HG03097 (cell line): ENCODE measurements at regions not wholly inside any gene's neighbourhood (a gene's known extent, or its start where the extent isn't known, plus 50 kb on each side); places are given as distances from the start of the nearest gene placed in this dataset.

Experiments used
- ATAC-seq: cut with Tn5 transposase; IDR thresholded peaks from one replicate; pipeline ENCODE4 v1.9.1; 2021; ENCODE audit not compliant: unreplicated experiment, low FRiP score

DNA sequence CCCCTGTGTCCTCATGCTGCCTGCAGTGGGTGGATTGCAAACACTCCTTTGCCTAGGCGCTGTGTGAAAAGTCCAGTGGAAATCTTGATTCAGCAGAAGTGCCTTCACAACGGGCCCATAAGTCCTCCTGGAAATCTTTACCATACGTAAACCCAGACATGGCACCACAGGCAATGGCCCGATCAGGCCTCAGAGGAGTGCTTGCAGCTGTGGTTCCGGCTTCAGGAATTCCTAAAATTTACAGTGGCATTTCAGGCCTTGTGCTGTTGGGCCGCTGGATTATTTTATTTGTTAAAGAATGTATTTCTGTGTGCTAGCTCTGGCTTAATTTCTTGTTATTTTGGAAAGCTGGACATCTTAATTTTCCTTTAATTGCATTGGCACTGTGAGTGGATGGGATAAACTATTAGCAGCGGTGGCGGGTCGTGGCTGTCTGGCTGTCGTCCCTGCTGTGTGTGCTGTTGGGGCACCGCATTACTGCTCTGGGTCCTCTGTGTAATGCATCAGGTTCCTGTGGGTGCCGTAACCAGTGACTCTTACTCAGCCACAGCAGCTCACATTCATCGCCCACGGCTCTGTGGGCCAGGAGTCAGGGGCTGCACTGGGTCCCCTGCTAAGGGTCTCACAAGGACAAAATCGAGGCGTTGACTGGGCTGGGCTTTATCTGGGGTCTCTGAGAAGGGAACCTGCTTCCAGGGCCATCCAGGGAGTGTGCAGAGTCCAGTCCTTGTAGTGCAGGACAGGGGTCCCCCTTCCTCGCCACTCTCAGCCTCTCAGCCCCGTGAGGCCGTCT is 73.1 kb downstream of the RTP5 start:
- ATAC-seq, result no peak

DNA sequence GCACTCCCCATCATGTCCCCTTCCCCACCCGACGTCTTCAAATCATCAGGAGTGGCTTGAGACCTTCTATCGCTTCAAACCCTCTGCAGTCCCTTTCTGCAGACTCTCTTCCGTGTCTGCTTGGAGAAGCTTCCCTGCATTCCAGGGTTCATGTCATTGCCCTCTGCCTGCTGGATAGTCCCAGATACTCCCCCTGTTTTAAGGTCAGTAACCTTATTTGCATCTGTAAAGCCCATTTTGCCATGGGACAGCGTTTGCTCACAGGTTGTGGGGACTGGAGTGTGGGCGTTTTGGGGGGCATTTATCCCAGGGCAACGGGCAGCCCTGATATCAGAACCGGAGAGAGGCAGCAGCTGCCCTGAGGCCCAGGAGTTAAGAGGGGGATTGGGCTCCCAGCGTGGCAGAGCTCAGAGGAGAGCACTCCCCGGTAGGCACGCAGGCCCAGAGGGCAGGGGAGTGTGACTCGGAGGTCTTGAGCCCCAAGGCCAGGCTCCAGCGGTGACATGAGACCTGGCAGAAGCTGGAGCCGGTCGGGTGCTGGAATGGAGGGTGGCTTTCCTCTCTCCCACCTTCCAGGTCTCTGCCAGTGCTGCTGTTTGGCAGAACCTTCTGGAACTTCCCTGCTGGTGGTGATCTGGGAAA is 73.8 kb downstream of the RTP5 start:
- ATAC-seq, result no peak

DNA sequence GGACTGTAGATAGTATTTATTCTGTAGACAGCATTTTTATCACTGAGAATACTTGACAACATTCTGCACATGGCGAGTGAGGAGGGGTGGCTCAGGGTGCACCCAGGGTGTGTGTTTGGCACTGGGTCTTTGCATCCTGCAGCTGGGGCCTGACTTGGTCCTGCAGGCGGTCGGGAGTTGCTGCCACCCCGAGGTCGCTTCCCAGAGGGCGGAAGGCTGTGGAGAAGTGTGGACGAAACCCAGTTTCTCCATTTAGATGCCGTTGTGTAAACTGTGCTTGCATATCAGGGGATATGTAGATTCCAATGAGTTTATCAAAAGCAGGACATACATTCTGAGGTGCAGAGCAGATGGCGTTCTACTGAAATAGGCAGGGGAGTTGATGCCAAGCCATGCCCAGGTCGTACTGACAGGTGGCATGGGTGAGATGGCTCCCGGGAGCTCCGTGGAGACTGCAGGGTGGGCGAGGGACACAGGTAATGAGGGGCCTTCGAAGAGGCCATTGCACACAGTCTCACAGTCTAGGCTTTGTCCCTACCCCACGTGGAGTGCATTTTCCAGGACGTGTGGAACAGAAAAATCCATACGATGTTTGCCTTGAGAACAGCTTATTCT is 74.5 kb downstream of the RTP5 start:
- no peak for ATAC-seq

DNA sequence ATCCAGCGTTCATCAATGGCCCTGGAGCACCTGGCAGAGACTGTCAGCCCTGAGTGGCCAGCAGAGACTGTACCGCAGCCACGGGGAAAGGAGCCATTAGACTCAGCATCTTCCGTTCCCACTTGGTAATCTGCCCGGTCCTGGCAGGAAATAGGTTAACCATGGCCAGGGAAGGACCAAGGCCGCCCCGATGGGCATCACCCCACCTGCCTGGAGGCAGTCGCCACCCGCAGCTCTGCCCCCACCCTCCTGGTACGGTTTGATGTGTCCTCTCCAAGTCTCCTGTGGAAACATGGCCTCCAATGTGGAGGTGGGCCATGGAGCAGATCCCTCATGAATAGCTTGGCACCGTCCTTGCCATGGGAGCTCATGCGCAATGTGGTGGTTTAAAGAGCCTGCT is 75.3 kb downstream of the RTP5 start:
- no peak for ATAC-seq

DNA sequence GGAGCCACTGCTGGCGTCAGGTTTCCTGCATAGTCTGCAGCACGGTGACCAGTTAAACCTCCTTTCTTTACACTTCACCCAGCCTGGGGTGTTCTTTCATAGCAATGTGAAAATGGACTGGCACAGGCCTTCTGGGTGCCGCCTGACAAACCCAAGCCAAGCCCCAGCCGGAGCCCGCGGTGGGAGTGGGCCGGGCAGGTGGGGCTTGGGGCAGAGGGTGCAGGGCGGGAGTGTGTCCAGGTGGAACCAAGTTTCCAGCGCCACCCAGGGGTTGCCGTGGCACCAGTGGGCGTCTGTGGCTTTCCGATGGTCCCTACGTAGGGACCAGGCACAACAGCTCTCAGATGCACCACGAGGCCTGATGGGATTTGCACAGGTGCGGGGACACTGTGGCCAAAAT is 75.8 kb downstream of the RTP5 start:
- ATAC-seq, result no peak

DNA sequence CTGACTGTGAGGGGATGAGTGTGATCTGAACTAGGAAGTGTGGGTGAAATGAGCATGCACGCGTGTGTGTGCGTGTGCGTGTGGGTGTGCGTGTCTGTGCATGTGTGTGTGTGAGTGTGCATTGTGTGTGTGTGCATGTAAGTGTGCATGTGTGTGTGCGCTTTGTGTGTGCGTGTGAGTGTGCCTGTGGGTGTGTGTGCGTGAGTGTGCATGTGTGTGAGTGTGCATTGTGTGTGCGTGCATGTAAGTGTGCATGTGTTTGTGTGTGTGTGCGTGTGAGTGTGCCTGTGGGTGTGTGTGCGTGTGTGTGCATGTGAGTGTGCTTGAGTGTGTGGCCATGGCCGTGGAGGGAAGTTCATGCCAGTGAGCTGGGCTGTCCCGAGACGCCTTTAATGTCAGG is 76.3 kb downstream of the RTP5 start:
- no peak for ATAC-seq

DNA sequence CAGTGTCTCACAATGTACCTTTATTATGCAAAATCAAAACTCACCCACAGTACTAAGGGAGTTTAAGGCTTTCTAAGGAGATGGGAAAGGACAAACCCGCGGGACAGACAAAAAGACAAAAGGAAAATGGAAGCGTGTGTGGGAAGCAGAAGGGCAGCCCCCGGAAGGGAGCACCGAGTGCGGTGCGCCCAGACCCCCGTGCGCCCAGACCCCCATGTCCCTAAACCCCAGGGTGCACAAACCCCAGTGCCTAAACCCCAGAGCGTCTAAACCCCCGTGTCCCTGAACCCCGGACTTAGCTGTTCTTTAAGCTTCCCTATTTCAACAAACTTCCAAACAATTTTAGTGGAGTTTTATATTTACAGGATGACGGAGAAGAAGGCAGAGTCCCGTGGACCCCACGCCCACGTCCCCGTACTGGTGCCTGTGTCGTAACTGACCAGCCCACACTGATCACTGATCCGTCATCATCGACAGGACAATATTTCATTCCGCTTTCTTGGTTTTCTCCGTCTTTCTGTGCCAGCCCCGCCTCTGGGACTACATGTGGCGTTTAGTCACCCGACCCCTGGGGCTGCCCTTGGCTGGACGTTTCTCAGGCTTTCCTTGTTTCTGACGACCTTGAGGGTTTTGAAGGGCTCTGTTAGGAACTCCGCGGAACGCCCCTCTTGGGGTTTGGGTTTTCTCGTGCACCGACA is 76.9 kb downstream of the RTP5 start:
- no peak for ATAC-seq

DNA sequence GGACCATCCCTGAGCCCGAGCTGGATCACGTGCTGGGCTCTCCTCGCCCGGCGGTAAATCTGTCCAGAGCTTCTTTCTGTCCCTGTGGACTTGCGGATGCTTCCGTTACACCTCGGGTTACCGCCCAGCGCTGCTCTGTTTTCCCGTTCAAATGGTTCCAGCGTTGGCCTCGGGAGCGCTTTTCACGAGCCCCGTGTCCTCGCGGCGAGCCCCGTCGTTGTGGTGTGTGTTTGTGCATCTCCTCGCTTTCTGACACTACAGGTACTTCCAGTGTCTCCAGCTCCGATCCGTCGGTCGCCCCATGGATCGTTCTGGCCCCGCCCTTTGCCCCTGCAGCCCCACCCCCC is 77.4 kb downstream of the RTP5 start:
- ATAC-seq, result no peak

DNA sequence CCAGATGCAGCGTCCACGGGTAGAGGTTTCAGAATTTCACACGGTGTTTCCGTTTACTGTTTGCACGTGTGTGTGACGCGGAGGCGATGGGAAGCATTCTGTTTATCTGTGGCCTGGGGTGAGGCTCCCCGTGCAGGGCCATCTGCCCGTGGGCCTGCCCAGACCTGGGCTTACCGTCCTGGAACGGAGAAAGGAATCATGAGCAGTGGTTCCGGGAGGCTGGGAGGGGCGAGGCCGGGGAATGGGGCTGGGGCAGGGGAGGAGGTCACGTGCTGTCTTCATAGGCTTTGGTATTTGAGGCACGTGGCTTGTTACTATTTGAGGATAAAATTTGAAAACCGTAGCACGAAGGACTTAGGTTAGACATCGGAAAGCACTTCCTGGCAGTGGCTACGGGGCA is 77.9 kb downstream of the RTP5 start:
- no peak for ATAC-seq

DNA sequence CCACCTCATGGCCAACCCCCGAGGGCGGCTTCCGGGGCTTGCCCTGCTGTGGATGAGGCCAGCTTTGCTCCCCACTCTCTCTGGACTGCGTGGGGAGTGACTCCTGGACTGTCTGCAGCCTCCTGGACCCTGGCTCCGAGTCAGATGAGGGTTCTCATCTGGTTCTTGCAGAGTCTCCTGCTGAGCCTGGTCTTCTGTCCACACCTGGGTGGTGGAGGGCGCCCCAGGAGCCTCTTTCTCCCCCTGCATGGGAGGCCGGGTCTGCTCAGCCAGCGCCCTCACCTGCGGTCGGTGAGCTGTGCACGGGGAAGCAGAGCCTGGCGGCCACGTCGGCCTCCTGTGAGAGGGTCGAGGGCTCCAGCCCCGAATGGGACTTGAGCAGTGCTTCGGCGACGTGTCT is 78.3 kb downstream of the RTP5 start:
- ATAC-seq, result no peak

DNA sequence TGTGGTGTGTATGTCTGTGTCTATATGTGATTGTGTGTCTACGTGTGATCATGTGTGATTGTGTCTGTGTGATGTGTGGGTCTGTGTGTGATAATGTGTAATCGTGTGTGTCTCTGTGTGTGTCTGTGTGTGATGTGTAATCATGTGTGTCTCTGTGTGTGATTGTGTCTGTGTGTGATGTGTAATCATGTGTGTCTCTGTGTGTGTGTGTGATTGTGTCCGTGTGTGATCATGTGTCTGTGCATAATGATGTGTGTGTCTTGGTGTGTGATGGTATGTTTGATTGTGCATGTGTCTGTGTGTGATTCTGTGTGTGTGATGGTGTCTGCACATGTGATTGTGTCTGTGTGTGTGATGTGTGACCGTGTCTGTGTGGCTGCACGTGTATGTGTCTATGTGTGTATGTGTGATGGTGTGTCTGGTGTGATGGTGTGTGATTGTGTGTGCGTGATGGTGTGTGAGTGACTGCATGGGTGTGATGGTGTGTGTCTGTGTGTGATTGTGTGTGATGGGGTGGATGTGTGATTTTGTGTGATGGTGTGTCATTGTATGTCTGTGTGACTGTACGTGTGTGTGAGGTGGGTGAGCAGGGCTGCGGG is 78.9 kb downstream of the RTP5 start:
- no peak for ATAC-seq

DNA sequence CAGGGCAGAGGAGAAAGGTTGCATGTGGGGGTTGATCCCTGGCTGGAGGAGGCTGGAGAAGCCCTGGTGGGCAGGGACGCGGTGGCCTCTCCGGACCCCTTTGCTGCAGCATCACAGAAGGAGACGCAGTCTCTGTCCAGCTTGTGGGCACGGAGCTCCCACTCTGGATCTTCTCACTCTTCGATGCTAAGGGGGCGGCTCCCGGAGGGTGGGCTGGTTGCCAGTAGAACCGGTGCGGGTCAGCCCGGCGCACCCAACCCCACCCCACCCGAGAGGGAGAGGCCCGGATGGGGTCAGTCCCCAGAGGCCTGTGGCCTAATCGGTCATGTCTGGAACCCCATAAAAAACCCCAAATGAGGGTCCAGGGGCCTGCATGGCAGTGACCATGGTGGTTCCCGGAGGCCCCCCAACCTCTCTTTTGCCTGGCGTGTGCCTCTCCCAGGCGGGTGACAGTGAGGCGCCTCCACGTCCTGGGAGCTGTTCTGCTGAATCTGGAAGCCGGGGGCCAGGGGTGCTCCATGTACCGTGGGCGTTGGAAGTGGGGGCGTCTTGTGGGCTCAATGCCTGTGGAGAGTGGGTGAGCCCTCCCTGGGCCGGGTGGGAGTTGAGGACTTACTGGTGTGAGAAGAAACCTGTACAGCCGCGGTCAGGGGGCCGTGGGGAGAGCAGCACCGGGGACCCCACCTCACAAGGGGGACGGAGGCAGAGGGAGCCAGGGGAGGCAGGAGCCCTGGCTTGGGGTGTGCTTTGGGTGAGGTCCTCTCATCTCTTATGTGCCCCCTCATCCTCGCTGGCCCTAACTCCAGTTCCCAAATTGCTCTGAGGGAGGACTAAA is 79.6 kb downstream of the RTP5 start:
- ATAC-seq, result no peak

DNA sequence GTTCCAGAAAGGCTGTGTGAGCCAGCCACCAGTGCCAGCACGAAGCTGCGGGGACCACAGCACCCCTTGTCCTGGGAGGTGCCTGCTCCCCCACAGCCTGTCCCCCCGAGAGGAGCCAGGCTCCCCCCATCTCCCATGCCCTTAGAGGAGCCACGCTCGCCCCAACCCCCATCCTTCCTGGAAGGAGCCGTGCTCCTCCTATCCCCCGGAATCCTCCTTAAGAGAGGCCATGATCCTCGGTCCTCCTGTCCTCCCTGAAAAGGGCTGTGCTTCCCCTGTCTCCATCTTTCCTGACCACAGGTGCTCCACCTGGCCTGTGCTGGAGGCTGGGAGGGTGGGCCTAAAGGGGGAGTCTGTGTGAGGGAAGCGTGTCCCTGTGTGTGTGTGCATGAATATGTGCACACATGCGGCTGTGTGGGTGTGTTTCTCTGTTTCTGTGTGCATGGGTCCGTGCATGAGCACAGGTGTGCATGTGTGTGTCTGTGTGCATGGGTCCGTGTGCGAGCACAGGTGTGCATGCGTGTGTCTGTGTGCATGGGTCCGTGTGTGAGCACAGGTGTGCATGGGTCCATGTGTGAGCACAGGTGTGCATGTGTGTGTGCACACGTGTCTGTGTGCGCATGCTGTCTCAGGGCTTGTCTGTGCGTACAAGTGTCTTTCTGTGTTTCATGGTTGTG is 80.3 kb downstream of the RTP5 start:
- ATAC-seq, result no peak

DNA sequence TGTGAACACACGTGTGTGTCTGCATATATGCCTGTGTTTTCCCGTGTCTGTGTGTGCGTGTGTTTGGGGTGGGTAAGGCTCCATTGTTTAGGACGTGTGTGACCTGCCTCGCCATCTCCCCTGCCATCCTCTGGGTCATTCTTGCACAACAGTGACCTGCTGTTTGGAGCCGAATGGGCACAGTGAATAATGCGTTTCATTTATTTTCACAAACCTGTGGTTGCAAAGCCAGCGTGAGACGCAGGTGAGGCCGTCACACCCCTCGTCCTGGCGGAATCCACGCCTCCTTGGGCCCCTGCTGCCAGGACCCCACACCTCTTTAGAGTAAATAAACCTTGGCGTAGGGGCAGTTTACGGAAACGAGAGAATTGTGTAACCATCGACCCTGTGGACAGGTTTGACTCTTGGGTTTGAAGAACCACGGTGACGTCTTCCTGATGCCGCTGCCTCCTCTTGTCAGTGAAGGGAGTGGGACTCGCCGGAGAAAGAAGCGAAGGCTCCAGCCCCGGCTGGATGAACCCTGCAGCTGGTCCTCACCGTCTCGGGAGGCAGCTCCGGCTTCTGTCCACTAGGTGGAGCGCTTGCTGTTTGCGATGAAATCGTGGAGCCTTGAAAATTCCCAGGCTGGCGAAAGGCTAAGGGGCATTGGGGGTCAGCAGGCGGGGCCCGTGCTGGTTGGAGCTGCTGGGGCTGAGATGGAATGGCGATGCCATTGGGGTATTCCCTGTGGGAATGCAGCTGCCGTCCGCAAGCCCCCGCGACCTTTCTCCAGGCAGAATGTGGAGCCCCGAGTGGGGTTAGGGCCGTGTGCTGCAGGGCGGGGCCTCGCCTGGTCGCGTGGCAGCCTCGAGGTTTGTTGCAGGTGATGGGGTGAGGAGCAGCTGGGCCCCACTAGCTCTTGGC is 81.1 kb downstream of the RTP5 start:
- ATAC-seq, result no peak

DNA sequence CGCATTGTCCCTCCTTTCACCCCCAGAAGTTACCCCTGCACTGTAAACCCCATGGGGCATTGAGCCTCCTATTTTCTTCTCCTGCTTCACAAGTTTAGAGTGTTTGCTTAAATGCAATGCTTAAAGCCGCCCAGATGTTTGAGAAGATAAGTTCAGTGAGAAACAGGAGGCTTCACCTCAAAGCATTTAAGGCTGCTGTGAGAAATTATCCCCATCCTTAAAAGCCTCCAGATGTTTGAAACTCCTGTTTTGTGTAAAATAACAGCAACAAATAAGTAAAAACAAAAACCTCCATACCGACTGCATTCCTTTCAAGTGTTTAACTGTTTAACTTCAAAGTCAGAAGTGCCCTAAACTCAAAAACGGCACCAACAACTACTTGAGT is 81.8 kb downstream of the RTP5 start:
- ATAC-seq, result no peak

DNA sequence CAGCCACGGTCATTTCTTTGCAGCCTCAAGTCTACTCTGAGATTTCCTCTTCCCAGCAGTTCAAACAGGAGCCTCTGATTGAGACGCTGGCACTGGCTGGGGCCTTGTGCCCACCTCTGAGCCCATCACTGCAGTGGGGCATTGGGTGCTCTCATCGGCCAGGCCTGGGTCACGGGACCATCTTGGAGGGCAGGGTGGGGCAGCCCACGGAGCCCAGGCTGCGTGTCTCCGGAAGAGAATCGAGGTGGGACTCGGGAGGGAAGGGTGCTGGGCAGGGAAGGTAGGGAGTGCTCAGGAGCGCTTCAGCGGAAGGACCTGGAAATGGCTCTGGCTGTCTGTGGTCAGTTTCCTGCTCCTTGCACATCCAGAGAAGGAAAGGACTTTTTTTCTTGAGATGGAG is 82.4 kb downstream of the RTP5 start:
- no peak for ATAC-seq

DNA sequence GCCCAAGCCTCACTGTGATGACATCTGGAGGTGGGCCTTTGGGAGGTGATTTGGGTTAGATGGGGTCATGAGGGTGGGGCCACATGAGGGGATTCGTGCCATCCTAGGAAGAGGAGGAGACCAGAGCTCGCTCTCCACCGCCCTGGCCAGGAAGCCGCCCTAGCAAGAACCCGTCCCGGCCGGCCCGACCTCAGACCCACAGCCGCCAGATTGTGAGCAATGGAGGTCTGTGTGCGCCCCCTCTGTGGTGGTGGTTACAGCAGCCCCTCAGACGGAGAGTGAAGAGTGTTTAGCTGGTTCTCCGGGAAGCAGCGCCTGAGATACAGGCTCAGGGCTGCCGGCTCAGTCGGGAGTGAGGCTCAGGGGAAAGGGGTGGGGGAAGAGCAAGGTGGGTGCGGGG is 83.3 kb downstream of the RTP5 start:
- no peak for ATAC-seq

DNA sequence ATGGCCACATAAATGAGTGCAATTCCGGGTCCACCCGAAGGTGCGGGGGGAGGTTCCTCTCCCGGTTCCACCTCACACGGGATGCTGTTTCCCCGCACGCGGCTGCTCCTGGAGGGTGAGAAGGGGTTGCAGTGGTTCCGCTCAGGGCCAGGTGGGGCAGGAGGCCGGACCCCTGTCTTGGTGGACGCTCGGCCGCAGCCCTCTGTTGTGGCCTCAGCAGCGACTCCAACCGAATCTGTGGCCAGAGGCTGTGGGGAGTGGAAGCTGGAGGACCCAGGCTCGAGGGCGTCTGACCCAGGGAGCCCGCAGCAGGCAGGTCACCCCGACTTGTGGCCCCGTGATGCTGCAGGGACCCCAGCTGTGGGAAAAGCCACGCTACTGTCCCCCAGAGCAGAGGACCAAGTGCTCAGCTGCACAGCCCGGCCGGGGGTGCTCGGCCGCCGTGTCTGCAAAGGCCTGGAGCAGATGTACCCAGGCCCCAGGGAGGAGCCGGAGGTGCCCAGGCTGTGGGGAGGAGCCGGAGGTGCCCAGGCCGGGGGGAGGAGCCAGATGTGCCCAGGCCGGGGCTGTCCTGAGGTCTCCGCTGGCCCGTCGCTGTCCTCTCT is 83.9 kb downstream of the RTP5 start:
- ATAC-seq, result no peak
